NCI-H2029 treated with DMSO at 0.1 percent for 48 hours (cell line): ENCODE measurements at regions not wholly inside any gene's neighbourhood (a gene's known extent, or its start where the extent isn't known, plus 50 kb on each side); places are given as distances from the start of the nearest gene placed in this dataset.

ENCODE experiments used
- DNase-seq: peaks from one replicate; lab custom pipeline; 2025; lab: John Stamatoyannopoulos, UW

GRCh38 chr5:13567819-13568218 is 376.7 kb downstream of the DNAH5 start:
- DNase-seq, result no peak

- DNase-seq, result no peak
Measured at GRCh38 chr5:13566871-13567339, 377.6 kb downstream of the DNAH5 start.

GRCh38 chr5:13558408-13558807 is 386.1 kb downstream of the DNAH5 start:
- DNase-seq, result no peak

- no peak for DNase-seq
Measured at GRCh38 chr5:13553896-13554295, 390.6 kb downstream of the DNAH5 start.

- no peak for DNase-seq
Measured at GRCh38 chr5:13552361-13552760, 392.1 kb downstream of the DNAH5 start.

GRCh38 chr5:13551645-13552044 is 392.8 kb downstream of the DNAH5 start:
- DNase-seq, result no peak

- no peak for DNase-seq
Measured at GRCh38 chr5:13540168-13540750, 404.2 kb downstream of the DNAH5 start.

GRCh38 chr5:13536933-13537332 is 407.6 kb downstream of the DNAH5 start:
- DNase-seq, result no peak

- no peak for DNase-seq
Measured at GRCh38 chr5:13533833-13534232, 410.7 kb downstream of the DNAH5 start.

- DNase-seq, result no peak
Measured at GRCh38 chr5:13529300-13529699, 415.2 kb downstream of the DNAH5 start.

GRCh38 chr5:13524936-13525335 is 419.6 kb downstream of the DNAH5 start:
- no peak for DNase-seq

- DNase-seq, result no peak
Measured at GRCh38 chr5:13519131-13519530, 425.4 kb downstream of the DNAH5 start.

GRCh38 chr5:13516195-13516594 is 428.3 kb downstream of the DNAH5 start:
- no peak for DNase-seq

- DNase-seq, result no peak
Measured at GRCh38 chr5:13511442-13511841, 433.0 kb downstream of the DNAH5 start.

GRCh38 chr5:13510616-13511015 is 433.9 kb downstream of the DNAH5 start:
- DNase-seq, result no peak

- no peak for DNase-seq
Measured at GRCh38 chr5:13508559-13508958, 435.9 kb downstream of the DNAH5 start.

GRCh38 chr5:13505326-13505725 is 439.2 kb downstream of the DNAH5 start:
- DNase-seq, result no peak

GRCh38 chr5:13503017-13503416 is 441.5 kb downstream of the DNAH5 start:
- no peak for DNase-seq

- DNase-seq, result no peak
Measured at GRCh38 chr5:13501176-13501575, 443.3 kb downstream of the DNAH5 start.

- DNase-seq, result no peak
Measured at GRCh38 chr5:13498279-13498678, 446.2 kb downstream of the DNAH5 start.

GRCh38 chr5:13488254-13488931 is 456.1 kb downstream of the DNAH5 start:
- DNase-seq, result no peak

- DNase-seq, result no peak
Measured at GRCh38 chr5:13480834-13481233, 463.7 kb downstream of the DNAH5 start.

GRCh38 chr5:13478831-13479465 is 465.5 kb downstream of the DNAH5 start:
- DNase-seq, result no peak
